ENCODE measurements at regions not wholly inside any gene's neighbourhood (a gene's known extent, or its start where the extent isn't known, plus 50 kb on each side); places are given as distances from the start of the nearest gene placed in this dataset.
"Not testable (repeated sequence)": the region's sequence is repeated elsewhere in the genome, so short reads cannot be mapped to it uniquely, and the experiment has no call there.

DNA sequence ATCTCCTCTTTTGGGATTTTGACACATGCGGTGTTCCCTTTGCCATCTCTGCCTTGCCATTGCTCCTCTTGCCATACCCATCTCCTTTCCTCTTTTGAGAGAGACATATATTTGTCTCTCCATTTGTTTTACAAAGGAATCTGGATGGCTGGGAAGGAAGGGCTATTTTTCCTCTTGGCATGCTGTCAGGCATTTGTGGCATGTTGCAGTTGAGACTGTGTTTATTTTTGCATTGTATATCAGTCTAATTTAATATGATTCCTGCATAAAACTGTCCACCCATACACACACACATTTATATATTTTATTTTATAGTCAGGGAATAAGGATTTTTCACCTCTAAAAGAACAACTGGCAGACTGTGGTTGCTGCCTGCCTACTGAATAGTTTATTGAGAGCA lies 1105.8 kb upstream of the SEMA6A start:
- no peak for DNase-seq

DNA sequence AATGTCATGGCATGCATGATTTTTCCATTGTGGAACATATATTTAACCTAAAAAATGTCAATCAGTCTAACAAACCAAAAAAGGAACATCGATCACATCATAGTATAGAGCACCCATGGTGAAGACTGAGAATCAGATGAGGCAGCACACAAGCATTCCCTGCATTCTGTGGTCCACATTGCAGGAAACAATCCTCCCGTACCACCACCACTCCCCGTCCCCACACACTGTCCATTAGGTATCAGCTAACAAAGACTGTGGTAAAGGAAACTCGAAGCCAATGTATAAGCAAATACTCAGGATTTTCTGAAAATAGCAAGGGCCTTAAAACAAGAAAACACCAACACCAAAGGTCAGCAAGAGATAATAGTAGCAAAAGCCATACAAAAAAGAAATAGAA lies 1104.4 kb upstream of the SEMA6A start:
- DNase-seq, result no peak

DNA sequence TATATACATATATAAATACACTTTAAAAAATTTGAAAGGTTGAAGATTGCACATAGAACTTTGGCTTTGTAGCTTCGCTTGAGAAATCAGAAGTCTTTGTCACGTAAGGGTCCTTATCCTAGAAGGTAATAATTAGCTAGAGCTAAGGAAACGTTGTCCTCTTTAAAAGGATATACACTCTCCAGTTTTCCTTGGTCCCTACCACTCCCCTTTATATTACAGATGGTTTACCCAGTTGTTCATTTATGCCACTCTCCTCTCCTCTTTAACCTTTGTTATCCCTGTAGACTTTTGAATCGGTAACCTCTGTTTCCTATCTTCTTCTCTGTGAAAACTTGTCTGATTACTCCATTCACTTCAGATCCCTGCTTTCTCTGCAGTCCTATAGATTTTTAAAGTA lies 1101.0 kb upstream of the SEMA6A start:
- no peak for DNase-seq

DNA sequence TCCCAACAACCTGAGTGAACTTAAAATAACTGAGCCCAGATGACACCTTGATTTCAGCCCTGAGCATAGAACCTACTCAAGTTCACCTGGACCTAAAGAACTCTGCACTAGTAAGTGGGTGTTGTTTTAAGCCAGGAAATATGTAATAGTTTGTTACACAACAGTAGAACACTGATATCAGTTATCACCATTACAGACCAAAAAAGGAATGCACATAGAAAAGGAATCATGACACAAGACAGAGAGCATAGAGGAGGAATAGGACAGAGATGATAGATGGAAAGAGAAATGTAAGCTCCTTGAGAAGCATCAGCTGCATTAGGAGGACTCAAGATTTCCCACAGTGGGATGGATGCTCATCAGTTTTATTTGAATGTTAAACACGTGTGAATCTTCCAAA lies 1096.9 kb upstream of the SEMA6A start:
- DNase-seq, result no peak

DNA sequence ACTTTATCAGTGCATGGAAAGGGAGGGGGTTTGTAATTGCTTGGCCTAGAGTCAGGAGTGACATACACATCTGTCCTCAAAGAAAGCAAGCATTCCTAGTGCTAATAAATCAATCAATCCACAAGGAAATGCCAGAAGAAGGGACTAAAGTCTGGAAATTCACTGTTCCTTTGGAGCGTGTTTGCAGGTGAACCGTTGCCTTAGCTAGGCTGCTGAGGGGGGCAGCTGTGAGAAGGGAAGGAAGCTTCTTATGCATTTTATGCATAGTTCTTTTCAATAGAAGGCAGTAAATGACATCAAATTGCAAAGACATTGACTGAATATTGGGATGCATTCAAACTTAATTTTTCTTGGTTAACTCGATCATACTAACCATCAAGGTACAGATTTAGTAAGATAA lies 1092.5 kb upstream of the SEMA6A start:
- no peak for DNase-seq

DNA sequence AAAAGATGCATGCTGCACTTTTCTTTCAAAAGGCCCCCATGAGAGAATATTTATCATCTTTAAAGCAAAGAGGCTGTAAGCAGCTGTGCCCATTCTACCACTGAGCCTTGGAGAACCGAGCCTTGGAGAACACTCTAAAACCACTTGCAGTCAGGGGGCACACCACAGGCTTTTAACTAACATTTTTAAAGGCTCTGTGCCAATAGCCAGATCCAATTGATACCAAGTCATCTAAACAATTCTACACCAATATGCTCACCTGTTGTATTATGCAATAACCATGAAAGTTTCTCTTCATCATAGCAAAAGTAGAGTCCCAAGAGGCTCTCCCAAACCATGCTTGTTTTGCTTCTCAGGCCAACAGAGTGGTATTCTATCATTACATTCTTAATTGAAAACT lies 1090.5 kb upstream of the SEMA6A start:
- DNase-seq, result no peak

DNA sequence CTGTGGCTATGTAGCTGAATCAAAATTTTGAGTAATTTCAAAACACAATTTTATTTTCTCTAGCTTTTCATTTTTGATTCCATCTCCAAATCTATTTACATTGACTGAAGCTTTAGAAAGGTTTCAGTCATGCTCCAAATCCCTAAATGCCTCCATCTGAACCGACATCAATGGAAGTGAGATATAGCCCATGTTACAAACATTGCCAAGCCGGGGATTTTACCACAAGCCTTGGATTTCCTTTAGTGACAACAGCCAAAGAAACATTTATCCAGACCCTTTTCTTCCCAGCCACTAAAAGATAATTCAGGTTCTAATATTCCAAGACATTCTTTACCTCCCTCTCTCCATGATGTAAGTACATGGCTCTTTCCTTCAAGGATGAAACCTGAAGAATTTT lies 1087.7 kb upstream of the SEMA6A start:
- no peak for DNase-seq

DNA sequence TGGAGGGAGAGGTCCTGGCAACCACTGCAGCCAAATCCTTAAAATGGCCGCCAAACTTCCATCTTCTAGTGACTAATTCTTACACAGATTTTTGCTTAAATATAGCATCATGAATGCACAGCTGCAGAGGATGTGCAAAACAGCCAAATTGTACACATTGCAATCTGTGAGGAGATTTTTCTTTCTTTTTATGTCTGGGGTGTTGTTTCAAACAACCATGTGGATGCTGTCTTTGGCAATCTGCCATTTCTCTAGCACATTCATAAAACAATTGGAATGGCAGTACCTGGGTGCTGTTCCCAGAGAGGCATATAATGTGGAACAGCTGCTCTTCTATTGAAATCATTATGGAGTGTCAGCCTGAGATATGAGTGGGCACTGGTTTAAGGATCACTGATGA lies 1082.9 kb upstream of the SEMA6A start:
- no peak for DNase-seq

DNA sequence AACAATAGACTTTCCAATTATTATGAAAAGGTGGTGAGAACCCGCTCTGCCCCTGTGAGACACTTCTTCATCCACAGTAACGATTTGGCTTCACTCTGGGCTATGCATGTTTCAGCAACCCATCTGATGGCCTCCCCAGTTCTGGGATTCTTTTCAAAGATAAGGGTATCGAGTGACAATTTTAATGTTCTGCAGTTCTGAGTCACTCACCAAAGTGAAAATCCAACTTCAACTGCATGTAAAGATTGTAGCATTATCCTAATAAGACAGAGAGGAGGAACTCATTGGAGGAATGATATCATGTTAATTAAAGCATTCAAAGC lies 1078.3 kb upstream of the SEMA6A start:
- no peak for DNase-seq

DNA sequence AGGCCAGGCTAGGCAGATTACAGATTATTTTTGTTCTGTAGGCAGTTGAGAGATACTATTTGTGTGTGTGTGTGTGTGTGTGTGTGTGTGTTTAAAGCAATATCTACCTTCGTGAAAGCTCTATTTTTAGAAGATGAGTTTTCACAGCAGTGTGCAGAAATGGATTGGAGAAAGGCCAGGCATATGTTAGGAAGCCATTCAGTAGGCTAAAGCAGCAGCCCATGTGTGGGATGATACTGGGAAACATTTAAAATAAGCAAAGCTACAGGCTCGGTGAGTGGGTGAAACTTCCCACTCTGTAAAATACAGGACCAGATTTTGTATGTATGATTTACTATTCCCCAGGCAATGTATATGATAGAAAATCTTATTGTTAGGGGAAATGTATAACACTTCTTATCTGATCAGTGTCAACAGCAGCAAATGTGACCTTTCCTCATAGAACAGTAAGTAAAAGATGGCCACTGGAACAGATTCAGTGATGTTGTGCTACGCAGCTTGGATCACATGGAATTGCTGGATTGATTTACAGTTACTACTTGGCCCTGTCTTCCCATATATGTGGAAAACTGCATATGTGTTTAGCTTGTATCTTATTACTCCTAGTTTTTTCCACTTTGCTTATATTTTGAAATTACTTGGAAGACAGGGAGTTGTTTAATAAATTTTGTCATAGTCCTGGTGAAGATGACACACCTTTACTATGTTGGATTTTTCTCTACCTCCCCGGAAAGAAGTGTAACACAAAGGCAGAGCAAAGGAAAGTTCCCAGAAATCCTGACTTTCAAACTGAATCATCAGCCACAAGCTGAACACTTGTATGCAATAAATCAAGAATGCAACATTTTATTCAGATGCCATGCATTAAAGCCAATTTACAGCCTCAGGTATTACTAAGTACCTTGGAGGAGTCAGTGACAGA lies 1077.7 kb upstream of the SEMA6A start:
- DNase-seq, result no peak

DNA sequence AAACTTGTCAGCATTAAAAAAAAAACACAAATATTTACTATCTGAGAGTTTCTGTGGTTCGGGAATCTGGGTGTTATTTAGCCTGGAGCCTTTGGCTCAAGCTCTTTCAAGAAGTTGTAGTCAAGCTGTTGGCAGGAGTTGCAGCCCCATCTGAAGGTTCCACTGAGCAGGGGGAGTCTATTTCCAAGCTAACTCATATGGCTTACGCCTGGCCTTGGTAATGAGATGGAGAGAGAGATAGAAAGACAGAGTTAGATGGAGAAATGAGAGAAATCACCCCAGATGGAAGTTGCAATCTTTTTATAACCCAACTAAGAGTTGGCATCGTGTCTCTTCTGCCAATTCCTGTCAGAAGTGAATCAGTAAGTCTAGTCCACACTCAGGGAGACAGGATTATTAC lies 1075.2 kb upstream of the SEMA6A start:
- no peak for DNase-seq

DNA sequence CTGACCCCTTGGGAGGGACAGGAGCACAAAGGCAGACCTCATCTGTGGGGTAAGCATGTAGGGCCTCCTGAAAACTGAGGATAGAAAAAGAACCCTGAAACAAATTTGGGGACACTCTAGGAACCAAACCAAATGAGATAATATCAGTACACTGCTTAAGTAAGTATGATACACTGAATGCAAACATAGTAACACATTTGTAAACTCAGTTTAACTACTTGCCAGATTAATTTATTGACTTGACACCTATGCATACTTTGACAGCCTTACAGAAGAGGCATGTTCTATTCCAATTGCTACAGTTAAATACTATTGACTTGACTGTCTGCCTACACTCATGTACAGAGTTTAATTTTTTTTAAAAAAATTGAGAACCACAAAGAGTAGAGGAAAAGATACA lies 1070.8 kb upstream of the SEMA6A start:
- no peak for DNase-seq

DNA sequence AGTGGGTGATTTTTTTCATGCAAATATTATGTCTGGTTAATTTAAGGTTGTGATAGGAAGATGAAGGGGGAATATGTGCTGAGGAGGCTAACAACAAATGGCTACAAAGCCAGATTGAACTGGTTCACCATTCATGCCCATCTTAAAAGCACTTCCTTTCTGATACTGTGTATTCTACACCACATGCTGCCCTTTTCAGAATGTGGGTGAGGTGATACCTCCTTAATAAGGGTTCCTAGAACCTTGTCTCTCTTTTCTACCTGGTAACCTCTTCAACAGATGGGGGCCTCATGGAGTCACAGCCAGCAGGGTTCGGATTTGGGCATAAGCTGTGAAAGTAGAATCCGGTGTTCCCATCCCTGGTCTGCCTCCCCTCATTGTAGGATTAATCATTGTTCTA lies 1064.0 kb upstream of the SEMA6A start:
- DNase-seq, result no peak

DNA sequence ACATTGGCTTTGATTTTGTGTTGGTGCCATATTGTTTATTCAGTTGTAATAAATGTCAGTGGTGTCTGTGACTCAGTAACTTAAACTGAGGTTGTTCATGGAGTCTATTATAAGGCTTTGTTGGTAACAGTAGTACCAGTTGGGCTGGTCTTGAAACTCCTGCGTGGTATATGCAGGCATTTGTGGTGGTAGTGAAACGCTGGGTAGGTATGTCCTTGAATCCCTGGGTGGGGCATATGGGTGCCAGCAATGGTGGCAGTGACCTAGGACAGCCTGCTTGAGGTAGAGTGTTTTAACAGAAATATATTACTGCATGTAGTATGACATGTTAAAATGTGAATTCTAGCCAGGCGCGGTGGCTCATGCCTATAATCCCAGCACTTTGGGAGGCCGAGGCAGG lies 1058.5 kb upstream of the SEMA6A start:
- no peak for DNase-seq

DNA sequence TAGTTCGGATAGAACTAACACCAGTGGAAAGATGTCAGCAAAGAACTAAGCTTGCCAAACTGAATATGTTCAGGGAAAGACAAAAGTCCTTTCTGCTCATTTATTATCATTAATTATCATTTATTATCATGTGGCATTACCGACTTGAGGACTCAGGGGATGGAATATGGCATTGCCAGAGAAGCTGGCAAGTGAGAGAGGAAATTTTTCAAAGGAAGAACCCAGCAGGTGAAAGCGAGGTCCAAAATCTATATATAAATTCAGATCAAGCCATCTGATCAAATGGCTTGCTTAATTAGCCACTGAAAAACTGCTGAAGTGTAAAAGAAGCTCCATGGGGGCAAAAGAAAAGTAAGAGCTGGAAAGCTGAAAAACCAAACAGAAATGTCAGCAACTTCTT lies 1049.6 kb upstream of the SEMA6A start:
- no peak for DNase-seq

DNA sequence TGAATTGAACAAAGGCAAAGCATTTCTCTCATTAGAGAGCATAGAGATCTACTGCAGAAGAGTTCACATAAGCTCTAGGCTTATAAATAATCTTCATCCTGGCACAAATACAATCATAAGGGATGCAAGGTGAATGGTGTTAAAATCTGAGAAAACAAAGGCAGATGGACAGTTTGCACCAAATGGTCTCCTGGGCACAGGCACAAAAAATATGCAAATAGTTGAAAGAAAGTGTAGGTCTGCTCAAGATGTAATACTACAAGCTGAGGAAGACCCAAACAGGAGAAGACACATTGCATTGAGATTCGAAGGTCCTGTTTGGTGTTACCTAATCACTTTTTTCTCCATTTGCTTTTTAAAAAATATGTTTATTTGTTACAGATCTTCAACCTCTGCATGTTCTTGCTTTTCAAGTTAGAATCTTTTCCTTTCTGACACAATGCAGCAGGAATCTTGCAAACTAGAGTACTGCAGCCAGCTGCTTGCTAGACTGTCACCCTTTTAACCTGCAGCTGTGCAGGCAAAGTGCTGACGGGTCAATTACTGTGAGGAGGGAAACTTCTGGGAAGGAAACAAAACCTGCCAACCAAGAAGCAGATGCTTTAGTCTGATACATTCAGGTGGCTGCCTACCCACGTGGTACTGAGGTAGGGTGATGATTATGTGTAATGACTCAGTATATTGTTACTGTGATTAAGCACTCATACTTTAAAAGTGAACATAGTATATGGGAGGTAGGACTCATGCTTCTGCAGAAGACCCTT lies 1048.6 kb upstream of the SEMA6A start:
- no peak for DNase-seq

DNA sequence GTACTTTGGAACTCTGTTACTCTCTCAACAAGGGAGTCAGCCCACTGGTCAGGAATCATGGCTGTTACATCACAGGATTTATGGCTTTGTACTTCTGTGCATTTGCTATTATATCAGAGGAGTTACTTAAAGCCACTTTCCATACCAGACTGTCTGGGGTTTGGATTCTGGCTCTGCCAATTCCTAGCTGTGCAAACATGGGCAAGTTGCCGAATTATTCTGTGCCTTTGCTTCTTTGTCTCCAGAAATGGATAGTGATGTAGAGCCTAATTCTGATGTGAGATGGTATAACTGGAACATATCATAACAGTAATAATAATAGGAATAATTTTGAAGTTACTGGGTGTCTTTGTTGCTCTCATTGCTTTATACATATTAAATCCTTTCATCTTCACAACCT lies 1047.3 kb upstream of the SEMA6A start:
- DNase-seq, result no peak

DNA sequence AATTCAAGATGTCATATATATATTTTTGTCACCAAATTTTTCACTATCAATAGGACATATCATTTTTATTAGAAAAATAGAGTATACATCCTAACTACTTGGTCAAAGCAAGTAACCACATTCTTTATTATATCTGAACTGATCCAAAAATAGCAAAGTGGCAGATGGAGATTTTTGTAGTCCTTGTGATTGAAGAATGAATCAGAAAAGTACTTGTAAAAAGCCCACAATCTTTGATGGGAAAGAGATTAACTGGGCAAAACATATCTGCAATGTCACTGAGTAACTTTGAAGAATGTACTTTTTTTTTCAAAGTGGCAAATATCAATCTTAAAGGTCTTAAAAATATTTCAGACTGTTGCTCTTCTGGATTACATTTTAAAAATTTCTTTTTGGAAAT lies 1040.6 kb upstream of the SEMA6A start:
- no peak for DNase-seq

DNA sequence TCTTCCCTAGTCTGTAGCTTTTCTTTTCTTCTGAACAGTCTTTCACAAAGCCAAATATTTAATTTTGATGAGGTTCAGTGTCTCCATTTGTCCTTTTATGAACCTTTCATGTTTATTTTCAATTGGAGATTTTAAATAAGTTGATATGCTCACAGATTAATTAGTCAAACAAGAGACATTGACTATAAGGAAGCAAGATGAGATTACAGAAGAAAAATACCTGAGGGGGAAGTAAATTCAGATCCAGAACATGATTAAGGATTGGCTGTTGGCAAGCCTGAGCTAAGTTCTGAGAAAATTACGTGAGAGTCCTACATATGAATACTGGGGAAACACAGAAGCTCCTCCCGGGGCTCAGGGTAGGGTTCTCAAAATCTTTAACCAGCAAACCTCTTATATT lies 1039.8 kb upstream of the SEMA6A start:
- no peak for DNase-seq

DNA sequence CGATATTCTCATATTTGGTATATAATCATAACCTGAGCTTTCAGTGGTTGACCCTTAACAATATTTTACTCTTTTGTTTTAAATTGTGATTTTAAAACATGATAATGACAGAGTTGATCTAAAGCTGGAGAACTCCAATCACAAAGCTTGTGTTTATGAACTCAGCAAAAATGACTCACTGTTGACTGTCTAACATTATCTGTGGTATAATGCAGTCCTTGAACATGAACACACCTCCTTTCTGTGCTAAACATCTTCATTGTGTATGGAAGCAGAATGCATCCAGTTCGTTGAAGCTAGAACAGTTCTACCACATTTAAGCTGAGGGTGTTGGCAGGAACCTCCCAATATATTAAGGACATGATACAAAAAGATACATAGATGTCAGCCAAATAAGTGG lies 1030.2 kb upstream of the SEMA6A start:
- no peak for DNase-seq

DNA sequence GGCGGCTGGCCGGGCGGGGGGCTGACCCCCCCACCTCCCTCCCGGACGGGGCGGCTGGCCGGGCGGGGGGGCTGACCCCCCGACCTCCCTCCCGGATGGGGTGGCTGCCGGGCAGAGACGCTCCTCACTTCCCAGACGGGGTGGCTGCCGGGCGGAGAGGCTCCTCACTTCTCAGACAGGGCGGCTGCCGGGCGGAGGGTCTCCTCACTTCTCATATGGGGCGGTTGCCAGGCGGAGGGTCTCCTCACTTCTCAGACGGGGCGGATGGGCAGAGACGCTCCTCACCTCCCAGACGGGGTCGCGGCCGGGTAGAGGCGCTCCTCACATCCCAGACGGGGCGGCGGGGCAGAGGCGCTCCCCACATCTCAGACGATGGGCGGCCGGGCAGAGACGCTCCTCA lies 1025.2 kb upstream of the SEMA6A start:
- DNase-seq, result not testable (repeated sequence)

DNA sequence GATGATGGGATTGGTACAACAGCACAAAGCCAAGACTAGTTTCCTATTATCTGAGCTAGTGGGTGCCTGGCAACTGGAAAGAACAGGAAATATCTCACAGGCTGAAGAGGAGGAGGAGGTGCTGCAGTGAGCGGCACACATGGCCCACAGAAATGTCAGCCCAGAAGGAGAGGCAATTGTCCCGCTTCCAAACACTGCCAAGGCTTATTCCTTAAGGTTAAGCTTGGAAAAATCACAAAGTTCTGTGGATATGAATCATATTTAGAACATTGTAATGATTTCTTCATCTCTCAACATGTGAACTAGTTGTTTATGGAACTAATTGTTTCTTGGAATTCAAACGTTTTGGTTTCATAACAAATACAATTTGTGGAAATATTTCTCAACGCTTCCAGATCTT lies 1019.5 kb upstream of the SEMA6A start:
- DNase-seq, result no peak

DNA sequence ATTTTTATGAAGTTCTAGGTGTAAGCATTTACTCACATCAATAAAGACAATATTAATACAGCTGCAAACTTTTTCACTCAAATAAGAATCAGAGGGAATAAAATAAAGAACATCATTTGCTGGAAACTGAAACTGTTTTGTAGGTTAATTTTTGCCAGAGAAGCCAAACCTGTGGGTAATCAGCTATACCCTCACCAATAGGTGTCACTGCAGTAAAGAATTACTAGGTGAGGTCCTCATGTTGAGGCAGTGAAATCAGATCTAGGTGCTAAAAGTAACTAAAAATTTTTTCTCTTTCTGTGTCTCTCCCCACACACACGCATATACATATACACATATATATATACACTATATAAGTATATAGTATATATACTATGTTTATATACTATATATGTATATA lies 1016.3 kb upstream of the SEMA6A start:
- no peak for DNase-seq

DNA sequence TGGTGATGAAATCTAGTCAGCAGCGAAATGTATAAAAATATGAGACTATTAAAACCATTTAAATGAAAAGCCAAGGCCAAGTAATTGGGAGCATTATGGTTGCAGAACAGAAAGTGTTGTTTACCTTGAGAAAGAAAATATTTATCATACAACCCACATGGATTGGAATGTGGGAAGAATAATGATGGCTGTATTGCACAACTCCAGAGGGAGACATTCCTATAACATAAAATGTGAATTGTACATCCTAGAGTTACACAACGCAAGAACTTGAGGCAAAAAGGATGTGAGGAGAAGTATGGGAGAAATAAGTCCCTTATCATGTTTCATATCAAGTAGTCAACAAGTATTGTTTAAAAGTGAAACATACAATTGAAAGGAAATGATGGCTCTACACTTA lies 1014.0 kb upstream of the SEMA6A start:
- no peak for DNase-seq

DNA sequence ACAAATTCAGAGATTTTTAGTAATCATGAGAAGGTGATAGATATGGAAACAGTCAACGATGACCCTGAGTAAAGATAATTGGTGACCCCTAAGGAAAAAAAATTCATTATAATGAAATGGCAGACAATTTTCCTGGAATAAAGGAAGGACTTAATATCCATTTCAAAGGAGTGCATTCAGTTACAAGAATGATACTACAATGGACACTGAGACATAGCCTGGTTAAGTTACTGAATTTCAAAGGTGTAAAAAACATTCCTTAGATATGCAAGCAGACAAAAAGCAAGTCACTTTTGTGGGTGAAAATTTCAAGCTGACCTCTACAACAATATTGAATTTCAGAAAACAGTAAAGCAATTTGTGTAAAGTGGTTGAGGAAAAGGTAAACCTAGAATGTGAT lies 1012.5 kb upstream of the SEMA6A start:
- no peak for DNase-seq
